ENCODE measurements at regions not wholly inside any gene's neighbourhood (a gene's known extent, or its start where the extent isn't known, plus 50 kb on each side); places are given as distances from the start of the nearest gene placed in this dataset.

DNA sequence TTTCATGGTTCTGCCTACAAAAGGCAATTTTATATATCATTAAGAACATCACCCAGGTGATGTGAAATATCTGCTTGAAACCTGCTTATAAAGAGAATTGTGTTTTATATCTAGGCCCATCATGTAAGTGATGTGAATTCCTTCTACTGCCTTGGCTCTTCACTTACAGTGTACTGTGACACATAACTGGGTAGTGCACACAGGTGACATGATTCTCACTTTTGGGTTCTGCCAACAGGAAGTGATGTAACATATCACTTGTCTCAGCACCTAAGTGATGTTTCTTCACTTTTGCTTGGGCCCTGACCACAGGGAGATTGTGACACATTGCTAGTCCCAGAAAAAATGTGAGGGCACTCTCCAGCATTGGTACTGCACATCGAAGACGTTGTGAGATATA lies 867.0 kb upstream of the TSPY4 start:
- TF ChIP-seq GATA2 (IDR thresholded peaks at IDR 0.05; ENCODE audit: insufficient read depth, insufficient read length, low read depth, low read length) (no peak), JUN (IDR thresholded peaks at IDR 0.05; ENCODE audit: borderline replicate concordance, insufficient read depth, insufficient read length, low read depth) (no peak), POLR2A (IDR thresholded peaks at IDR 0.05; ENCODE audit: low read depth, low read length) (no peak), MYC (IDR thresholded peaks at IDR 0.05; ENCODE audit: low read depth, low read length) (no peak), EZH2 (IDR thresholded peaks at IDR 0.05; ENCODE audit: borderline replicate concordance, low read depth, low read length, severe bottlenecking) (no peak), MAX (IDR thresholded peaks at IDR 0.05; ENCODE audit: insufficient read depth, insufficient read length) (no peak), FOS (IDR thresholded peaks at IDR 0.05; ENCODE audit: borderline replicate concordance, insufficient read depth, low read length) (no peak), POLR2AphosphoS5 (IDR thresholded peaks at IDR 0.05; ENCODE audit: insufficient read depth, low read depth, low read length) (no peak), CTCF (IDR thresholded peaks at IDR 0.05; ENCODE audit: extremely low read depth in 1 of 2, insufficient read depth in 1 of 2, low read depth in 1 of 2, low read length in 2 of 2) (no peak)
- H4K20me1 ChIP-seq (replicated peaks; ENCODE audit: control insufficient read depth, extremely low read depth, insufficient read depth, low read length): no peaks in the 10 kb centered on the region
- H3K4me1 ChIP-seq (ENCODE audit: control insufficient read depth, extremely low read depth, insufficient read depth, low read length): no peaks in the 10 kb centered on the region
- CTCF ChIA-PET: no interaction called here
- H3K79me2 ChIP-seq (ENCODE audit: control insufficient read depth, insufficient read depth, low read length): no peaks in the 10 kb centered on the region
- FAIRE-seq (no peak), DNase-seq (ENCODE audit: low read depth, low spot score) (no peak)
- POLR2A ChIA-PET: no interaction called here
- H3K27me3 ChIP-seq (ENCODE audit: control insufficient read depth in 2 of 2, insufficient read depth in 2 of 2, low read length in 2 of 2): no peaks in the 10 kb centered on the region
- no peak overlapping the region for H2AFZ ChIP-seq (ENCODE audit: low read depth, low read length)
- H3K9ac ChIP-seq (replicated peaks; ENCODE audit: extremely low read depth, insufficient read depth, low read length): no peak overlapping the region
- H3K4me3 ChIP-seq (replicated peaks in 1 of 3; ENCODE audit: insufficient read depth in 1 of 3, low read depth in 1 of 3, low read length in 3 of 3): no peak overlapping the region
- H3K9me3 ChIP-seq (replicated peaks; ENCODE audit: control insufficient read depth, insufficient read depth, low read length): no peaks in the 10 kb centered on the region
- BruUV-seq (replicated peaks): no TSS peak
- H3K9me1 ChIP-seq (replicated peaks; ENCODE audit: control insufficient read depth, extremely low read depth, insufficient read depth, low read length): no peaks in the 10 kb centered on the region
- dilution Hi-C loops (cut with MboI; ENCODE audit: extremely low pct_ligation_motif_present, low sequenced_read_pairs) (no loop called here), intact Hi-C loops (cut with micrococcal nuclease) (no loop called here)
- H3K27ac ChIP-seq (ENCODE audit: insufficient read depth, low read depth, low read length): no peak overlapping the region
- H3K36me3 ChIP-seq (ENCODE audit: control insufficient read depth in 2 of 2, extremely low read depth in 1 of 2, insufficient read depth in 2 of 2, low read length in 2 of 2): no peaks in the 10 kb centered on the region
- no peak overlapping the region for H3K4me2 ChIP-seq (ENCODE audit: insufficient read depth, low read length)

Measured in endothelial cell of umbilical vein (primary cell).